CD4-positive, CD25-positive, alpha-beta regulatory T cell (primary cell): ENCODE measurements at regions not wholly inside any gene's neighbourhood (a gene's known extent, or its start where the extent isn't known, plus 50 kb on each side); places are given as distances from the start of the nearest gene placed in this dataset.

Experiments used
- ATAC-seq, 2 donors: fragments of 150-1000 bp; cut with Tn5 transposase; one replicate each; pipeline ENCODE4 v1.10.0; 2021; ENCODE audit warnings: low read depth in 2 of 2, moderate number of reproducible peaks in 2 of 2, moderate library complexity in 1 of 2
- DNase-seq, 3 donors: peaks; one replicate each; pipeline versions ENCODE4 v3.0.0 to v3.0.0-alpha.2; 2012 to 2022; ENCODE audit warnings: mixed read lengths in 1 of 3
- H3K27ac ChIP-seq: one replicate; pipeline ENCODE4 v1.7.0; 2013; ENCODE audit warnings: mild to moderate bottlenecking, low read length; ENCODE audit not compliant: insufficient read depth, poor library complexity, severe bottlenecking
- H3K27me3 ChIP-seq: one replicate; pipeline ENCODE4 v1.7.0; 2013; ENCODE audit warnings: low read length; ENCODE audit not compliant: control insufficient read depth, insufficient read depth
- H3K36me3 ChIP-seq: one replicate; pipeline ENCODE4 v1.7.0; 2013; ENCODE audit warnings: mild to moderate bottlenecking, low read length, moderate library complexity; ENCODE audit not compliant: control insufficient read depth, insufficient read depth
- H3K4me1 ChIP-seq: 2 replicates; pipeline ENCODE4 v1.7.0; 2013; ENCODE audit warnings: mild to moderate bottlenecking, low read length; ENCODE audit not compliant: insufficient read depth, control insufficient read depth, poor library complexity, severe bottlenecking
- H3K4me3 ChIP-seq: one replicate; pipeline ENCODE4 v1.7.0; 2013; ENCODE audit warnings: low read depth, mild to moderate bottlenecking, low read length, moderate library complexity
- H3K9me3 ChIP-seq, 2 experiments: 1 replicate in 1 of 2; 2 replicates in 1 of 2; pipeline ENCODE4 v1.7.0; 2013; ENCODE audit warnings: low read length in 2 of 2, mild to moderate bottlenecking in 1 of 2, moderate library complexity in 1 of 2; ENCODE audit not compliant: control insufficient read depth in 2 of 2
- H3K27ac Mint-ChIP-seq, 3 donors: one replicate each; pipeline ENCODE4 v1.8.0; 2020 to 2022; ENCODE audit warnings: mild to moderate bottlenecking in 3 of 3, mixed read lengths in 3 of 3, moderate library complexity in 2 of 3
- H3K27me3 Mint-ChIP-seq: one replicate; pipeline ENCODE4 v1.8.0; 2022; ENCODE audit warnings: mild to moderate bottlenecking, mixed read lengths
- H3K36me3 Mint-ChIP-seq: one replicate; pipeline ENCODE4 v1.8.0; 2020; ENCODE audit warnings: mixed read lengths
- H3K4me1 Mint-ChIP-seq, 4 donors: one replicate each; pipeline ENCODE4 v1.8.0; 2020 to 2022; ENCODE audit warnings: mixed read lengths in 4 of 4, mild to moderate bottlenecking in 1 of 4
- H3K4me3 Mint-ChIP-seq, 4 donors: one replicate each; pipeline ENCODE4 v1.8.0; 2020 to 2022; ENCODE audit warnings: mild to moderate bottlenecking in 4 of 4, mixed read lengths in 4 of 4, moderate library complexity in 3 of 4
- H3K9me3 Mint-ChIP-seq, 7 donors: one replicate each; pipeline ENCODE4 v1.8.0; 2020 to 2022; ENCODE audit warnings: mixed read lengths in 7 of 7, mild to moderate bottlenecking in 3 of 7, moderate library complexity in 2 of 7

DNA sequence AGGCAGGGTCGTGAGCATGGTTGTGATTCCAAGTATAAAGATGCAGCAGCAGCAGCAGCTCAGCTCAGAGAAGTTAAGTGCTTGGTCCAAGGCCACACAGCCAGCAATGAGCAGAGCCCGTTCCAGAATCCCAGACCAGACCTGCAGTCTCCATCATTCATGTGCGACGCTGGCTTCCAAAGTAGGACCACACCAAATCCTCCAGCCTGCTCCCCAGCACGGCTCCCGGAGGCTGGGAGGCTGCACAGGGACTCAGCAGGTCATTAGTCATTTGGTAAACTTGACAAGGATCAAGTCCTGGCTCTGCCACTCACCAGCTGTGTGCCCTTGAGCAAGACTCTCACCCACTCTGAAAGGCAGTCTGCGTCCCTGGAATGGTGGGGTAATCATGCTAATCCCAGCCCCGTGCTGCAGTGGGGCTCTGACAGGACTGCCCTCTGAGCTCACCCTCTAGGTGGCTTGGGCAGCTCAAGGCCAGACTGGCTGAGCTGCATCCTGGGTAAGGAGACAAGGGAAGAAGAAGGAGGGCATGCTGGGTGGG is 95.1 kb upstream of the TMEM132E start:
- no peaks in the 10 kb centered on the region for H3K4me1 Mint-ChIP-seq
- Histone ChIP-seq H3K27me3 (peaks cover 5% of the 10 kb centered on the region), H3K36me3 (no peaks in the 10 kb centered on the region), H3K4me3 (no peak overlapping the region), H3K4me1 (no peaks in the 10 kb centered on the region), H3K9me3 (no peaks in the 10 kb centered on the region), H3K27ac (no peak overlapping the region)
- H3K36me3 Mint-ChIP-seq, result no peaks in the 10 kb centered on the region
- no peak overlapping the region for H3K27ac Mint-ChIP-seq
- DNase-seq, result no peak
- peaks cover 0 to 3% (median 0%) of the 10 kb centered on the region in 7 donors for H3K9me3 Mint-ChIP-seq
- peaks cover 31% of the 10 kb centered on the region for H3K27me3 Mint-ChIP-seq
- no peak for ATAC-seq
- no peak overlapping the region for H3K4me3 Mint-ChIP-seq

- Histone ChIP-seq H3K27ac (no peak overlapping the region), H3K4me1 (no peaks in the 10 kb centered on the region), H3K4me3 (no peak overlapping the region), H3K9me3 (no peaks in the 10 kb centered on the region), H3K27me3 (peaks cover 4% of the 10 kb centered on the region), H3K36me3 (no peaks in the 10 kb centered on the region)
- Mint-ChIP-seq H3K9me3 (peaks cover 0 to 3% (median 0%) of the 10 kb centered on the region in 7 donors), H3K36me3 (no peaks in the 10 kb centered on the region), H3K4me3 (no peak overlapping the region), H3K27me3 (peaks cover 34% of the 10 kb centered on the region), H3K4me1 (no peaks in the 10 kb centered on the region), H3K27ac (no peak overlapping the region)
- DNase-seq (no peak), ATAC-seq (no peak)
These were observed 96.7 kb upstream of the TMEM132E start for GRCh38 chr17:34482730-34483129.

DNA sequence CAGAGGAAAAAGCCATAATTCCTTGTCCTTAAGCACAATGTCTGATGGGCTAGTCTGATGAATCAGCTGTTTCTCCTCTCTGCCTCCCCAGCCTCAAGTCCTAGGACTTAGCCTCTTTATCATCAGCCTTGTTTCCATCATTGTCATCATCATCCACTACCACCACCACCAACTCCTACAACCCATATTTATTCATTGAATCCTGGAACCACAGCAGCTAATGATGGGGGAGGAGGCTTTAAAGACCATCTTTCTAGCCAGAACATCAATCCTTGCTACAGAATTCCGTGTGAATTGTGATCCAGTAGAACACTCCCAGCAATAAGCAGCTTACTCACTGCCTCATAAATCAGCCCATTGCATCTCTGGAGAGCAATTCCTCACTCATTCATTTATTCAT is 97.6 kb upstream of the TMEM132E start:
- no peak for ATAC-seq
- H3K27me3 ChIP-seq, result peaks cover 4% of the 10 kb centered on the region
- no peak overlapping the region for H3K27ac ChIP-seq
- Mint-ChIP-seq H3K27me3 (peaks cover 28% of the 10 kb centered on the region), H3K27ac (no peak overlapping the region), H3K36me3 (no peaks in the 10 kb centered on the region), H3K9me3 (no peaks in the 10 kb centered on the region), H3K4me1 (no peaks in the 10 kb centered on the region), H3K4me3 (no peak overlapping the region)
- H3K4me3 ChIP-seq, result no peak overlapping the region
- DNase-seq, result no peak
- no peaks in the 10 kb centered on the region for H3K36me3 ChIP-seq
- no peaks in the 10 kb centered on the region for H3K9me3 ChIP-seq
- H3K4me1 ChIP-seq, result no peaks in the 10 kb centered on the region

DNA sequence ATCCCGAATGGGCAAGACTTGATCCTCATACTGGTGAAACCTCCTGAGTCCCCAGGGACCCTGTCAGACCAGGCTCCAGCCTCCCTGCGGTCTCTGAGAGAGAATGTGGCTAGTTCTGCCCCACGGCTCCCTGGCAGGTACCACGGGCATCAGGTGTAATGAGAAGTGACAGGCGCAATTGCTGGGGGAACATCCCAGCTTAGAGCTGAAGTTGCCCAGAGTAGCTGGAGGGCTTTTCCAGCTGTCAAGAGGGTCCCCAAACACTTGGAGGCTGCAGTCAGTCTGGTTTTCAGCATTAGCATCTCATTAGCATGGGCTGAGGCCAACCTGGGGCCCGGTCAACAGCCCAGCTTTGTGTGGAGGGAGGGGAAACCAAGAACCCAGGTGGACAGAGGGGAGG is 100.0 kb upstream of the TMEM132E start:
- Histone ChIP-seq H3K4me3 (no peak overlapping the region), H3K4me1 (no peaks in the 10 kb centered on the region), H3K36me3 (no peaks in the 10 kb centered on the region), H3K9me3 (no peaks in the 10 kb centered on the region), H3K27ac (no peak overlapping the region), H3K27me3 (peaks cover 4% of the 10 kb centered on the region)
- Mint-ChIP-seq H3K4me3 (no peak overlapping the region), H3K36me3 (no peaks in the 10 kb centered on the region), H3K27me3 (peaks cover 23% of the 10 kb centered on the region), H3K4me1 (no peaks in the 10 kb centered on the region), H3K27ac (no peak overlapping the region), H3K9me3 (no peaks in the 10 kb centered on the region)
- no peak for DNase-seq
- no peak for ATAC-seq

GRCh38 chr17:34478244-34478643 is 101.1 kb upstream of the TMEM132E start:
- H3K27me3 Mint-ChIP-seq, result peaks cover 19% of the 10 kb centered on the region
- H3K4me3 Mint-ChIP-seq, result no peak overlapping the region
- Histone ChIP-seq H3K27ac (no peak overlapping the region), H3K4me1 (no peaks in the 10 kb centered on the region), H3K9me3 (no peaks in the 10 kb centered on the region), H3K36me3 (no peaks in the 10 kb centered on the region), H3K27me3 (peaks cover 4% of the 10 kb centered on the region), H3K4me3 (no peak overlapping the region)
- H3K36me3 Mint-ChIP-seq, result no peaks in the 10 kb centered on the region
- H3K4me1 Mint-ChIP-seq, result no peaks in the 10 kb centered on the region
- ATAC-seq (no peak), DNase-seq (no peak)
- H3K9me3 Mint-ChIP-seq, result no peaks in the 10 kb centered on the region
- no peak overlapping the region for H3K27ac Mint-ChIP-seq

DNA sequence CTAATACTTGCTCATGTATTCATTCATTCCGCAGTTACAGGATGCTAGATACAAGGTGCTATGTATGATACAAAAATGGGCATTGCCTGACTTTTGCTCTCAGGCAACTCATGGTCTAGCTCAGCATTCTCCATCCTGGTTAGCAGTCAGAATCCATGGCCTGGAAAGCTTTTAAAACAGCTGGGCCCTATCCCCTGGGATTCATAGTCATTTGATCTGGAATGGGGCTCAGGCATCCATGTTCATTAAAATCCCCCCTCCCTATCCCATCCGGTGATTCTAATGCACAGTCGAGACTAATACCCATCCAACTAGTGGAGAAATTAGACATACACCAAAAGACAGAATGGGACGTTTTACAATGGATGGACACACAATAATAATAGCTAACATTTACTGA is 104.1 kb upstream of the TMEM132E start:
- H3K36me3 Mint-ChIP-seq, result no peaks in the 10 kb centered on the region
- no peak overlapping the region for H3K4me3 Mint-ChIP-seq
- H3K27me3 Mint-ChIP-seq, result peaks cover 10% of the 10 kb centered on the region
- no peaks in the 10 kb centered on the region for H3K36me3 ChIP-seq
- no peaks in the 10 kb centered on the region for H3K9me3 Mint-ChIP-seq
- ATAC-seq (no peak), DNase-seq (no peak)
- H3K4me3 ChIP-seq, result no peak overlapping the region
- no peak overlapping the region for H3K27ac Mint-ChIP-seq
- no peaks in the 10 kb centered on the region for H3K4me1 Mint-ChIP-seq
- no peaks in the 10 kb centered on the region for H3K4me1 ChIP-seq
- H3K27ac ChIP-seq, result no peak overlapping the region
- no peaks in the 10 kb centered on the region for H3K9me3 ChIP-seq
- H3K27me3 ChIP-seq, result no peaks in the 10 kb centered on the region

- Histone ChIP-seq H3K9me3 (no peaks in the 10 kb centered on the region), H3K36me3 (no peaks in the 10 kb centered on the region), H3K27ac (no peak overlapping the region), H3K4me3 (no peak overlapping the region), H3K4me1 (no peaks in the 10 kb centered on the region), H3K27me3 (no peaks in the 10 kb centered on the region)
- H3K9me3 Mint-ChIP-seq, result no peaks in the 10 kb centered on the region
- H3K27me3 Mint-ChIP-seq, result peaks cover 10% of the 10 kb centered on the region
- H3K4me1 Mint-ChIP-seq, result no peaks in the 10 kb centered on the region
- H3K36me3 Mint-ChIP-seq, result no peaks in the 10 kb centered on the region
- no peak overlapping the region for H3K4me3 Mint-ChIP-seq
- no peak for ATAC-seq
- no peak for DNase-seq
- no peak overlapping the region for H3K27ac Mint-ChIP-seq
These were observed 104.7 kb upstream of the TMEM132E start for GRCh38 chr17:34474706-34475105.

- no peak overlapping the region for H3K4me3 Mint-ChIP-seq
- ATAC-seq (no peak), DNase-seq (no peak)
- H3K27me3 ChIP-seq, result no peaks in the 10 kb centered on the region
- H3K27ac ChIP-seq, result no peak overlapping the region
- no peaks in the 10 kb centered on the region for H3K36me3 Mint-ChIP-seq
- H3K4me1 ChIP-seq, result no peaks in the 10 kb centered on the region
- H3K4me3 ChIP-seq, result no peak overlapping the region
- no peaks in the 10 kb centered on the region for H3K9me3 Mint-ChIP-seq
- H3K27ac Mint-ChIP-seq, result no peak overlapping the region
- H3K9me3 ChIP-seq, result no peaks in the 10 kb centered on the region
- no peaks in the 10 kb centered on the region for H3K27me3 Mint-ChIP-seq
- H3K4me1 Mint-ChIP-seq, result no peaks in the 10 kb centered on the region
- no peaks in the 10 kb centered on the region for H3K36me3 ChIP-seq
These were observed 107.0 kb upstream of the TMEM132E start for GRCh38 chr17:34472363-34472762.
